Brain microvascular endothelial cell (primary cell): ENCODE measurements at regions not wholly inside any gene's neighbourhood (a gene's known extent, or its start where the extent isn't known, plus 50 kb on each side); places are given as distances from the start of the nearest gene placed in this dataset.

Experiments
- DNase-seq: peaks from one replicate; pipeline ENCODE4 v3.0.0-alpha.2; 2020
- H3K27ac ChIP-seq: fragments of 250-450 bp; sonication (Bioruptor Pico); 2 replicates; pipeline ENCODE4 v1.5.1; 2020; ENCODE audit warnings: mild to moderate bottlenecking, moderate library complexity
- H3K27me3 ChIP-seq: fragments of 250-450 bp; sonication (Bioruptor Pico); replicated peaks from 2 replicates; pipeline ENCODE4 v1.5.1; 2020; ENCODE audit warnings: mild to moderate bottlenecking
- H3K36me3 ChIP-seq: fragments of 250-450 bp; sonication (Bioruptor Pico); replicated peaks from 2 replicates; pipeline ENCODE4 v1.5.1; 2020; ENCODE audit warnings: mild to moderate bottlenecking
- H3K4me3 ChIP-seq: 2 replicates; pipeline ENCODE4 v1.5.1; 2011; ENCODE audit warnings: low read depth, mild to moderate bottlenecking, control low read depth, low read length, moderate library complexity
- CTCF ChIP-seq: IDR thresholded peaks from 2 replicates; pipeline ENCODE4 v1.5.1; 2011; ENCODE audit warnings: low read depth, mild to moderate bottlenecking, moderate library complexity, low read length, control low read depth, inconsistent platforms; ENCODE audit errors: missing control alignments
- in situ Hi-C: cut with HindIII; loops from 2 replicates; pipeline ENCODE4 v1.10.0; 2017; ENCODE audit warnings: low sequenced_read_pairs, low pct_ligation_motif_present

GRCh38 chr5:58403822-58404433, 56.0 kb downstream of the PLK2 start:
- Histone ChIP-seq H3K4me3 (no peak overlapping the region), H3K27me3 (no peaks in the 10 kb centered on the region), H3K27ac (no peak overlapping the region), H3K36me3 (no peaks in the 10 kb centered on the region)
- TF ChIP-seq CTCF = no peak
- no peak for DNase-seq
- in situ Hi-C loops = no loop called here

GRCh38 chr5:58401701-58402100, 58.2 kb downstream of the PLK2 start:
- in situ Hi-C loops = no loop called here
- Histone ChIP-seq H3K4me3 (no peak overlapping the region), H3K27ac (no peak overlapping the region), H3K36me3 (no peaks in the 10 kb centered on the region), H3K27me3 (no peaks in the 10 kb centered on the region)
- no peak for DNase-seq
- no peak for TF ChIP-seq CTCF

DNA sequence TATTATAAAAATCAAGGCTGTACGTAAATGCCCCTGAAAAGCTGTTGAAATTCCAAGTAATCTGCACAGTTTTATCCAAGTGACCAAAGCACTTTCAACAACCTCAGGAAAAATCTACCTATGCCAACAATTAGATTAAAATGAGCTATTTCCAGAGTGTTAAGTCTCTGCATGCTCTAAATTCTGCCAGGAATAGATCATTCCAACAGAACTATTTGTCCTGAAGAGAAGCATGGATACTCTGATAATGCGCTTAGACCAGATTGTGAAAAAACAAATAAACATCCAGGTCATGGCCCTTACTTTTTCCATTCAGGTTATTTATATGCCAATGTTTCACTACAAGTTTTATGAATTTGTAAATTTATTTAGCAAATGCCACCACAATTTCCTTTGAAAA, 59.1 kb downstream of the PLK2 start:
- Histone ChIP-seq H3K27me3 (no peaks in the 10 kb centered on the region), H3K36me3 (no peaks in the 10 kb centered on the region), H3K4me3 (no peak overlapping the region), H3K27ac (no peak overlapping the region)
- in situ Hi-C loops = no loop called here
- DNase-seq = no peak
- TF ChIP-seq CTCF = no peak

DNA sequence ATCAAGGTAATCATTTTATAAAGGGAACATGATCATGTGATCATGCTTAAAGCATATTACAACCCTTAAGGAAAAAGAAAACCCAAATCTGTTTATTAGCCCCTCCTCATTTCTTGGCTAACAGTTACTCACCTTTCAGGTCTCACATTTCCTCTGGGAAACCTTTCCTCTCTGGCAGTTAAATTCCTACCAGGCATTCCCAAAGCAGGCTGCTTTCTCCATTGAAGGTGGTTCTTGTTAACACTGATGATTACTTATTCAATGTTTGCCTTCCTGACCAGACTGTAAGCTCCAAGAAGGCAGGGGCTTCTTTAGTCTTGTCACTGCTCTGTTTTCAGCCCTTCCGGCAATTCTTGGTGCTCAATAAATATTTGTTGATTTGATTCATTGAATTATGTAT, 59.9 kb downstream of the PLK2 start:
- in situ Hi-C loops = no loop called here
- DNase-seq = no peak
- H3K27ac ChIP-seq = no peak overlapping the region
- TF ChIP-seq CTCF = no peak
- no peak overlapping the region for H3K4me3 ChIP-seq
- no peaks in the 10 kb centered on the region for H3K27me3 ChIP-seq
- H3K36me3 ChIP-seq = no peaks in the 10 kb centered on the region

DNA sequence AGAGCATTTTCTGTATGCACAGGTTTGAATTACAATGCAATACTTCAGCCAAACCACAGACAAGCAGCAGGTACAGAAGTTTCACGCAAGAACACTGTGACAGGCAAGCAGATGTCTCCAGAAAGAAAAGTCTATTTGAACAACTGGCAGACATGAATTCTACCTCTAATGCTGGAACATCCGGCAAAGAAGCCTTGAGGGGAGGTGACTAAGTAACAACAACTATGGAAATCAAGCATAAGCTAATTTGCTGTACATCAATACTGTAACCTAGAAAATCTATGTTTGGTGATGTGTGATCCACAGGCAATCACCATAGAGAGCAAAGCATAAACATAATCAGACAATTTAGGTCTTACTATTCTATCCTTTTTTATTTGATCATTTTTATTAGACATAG, 65.5 kb downstream of the PLK2 start:
- DNase-seq = no peak
- TF ChIP-seq CTCF = no peak
- H3K27me3 ChIP-seq = no peaks in the 10 kb centered on the region

DNA sequence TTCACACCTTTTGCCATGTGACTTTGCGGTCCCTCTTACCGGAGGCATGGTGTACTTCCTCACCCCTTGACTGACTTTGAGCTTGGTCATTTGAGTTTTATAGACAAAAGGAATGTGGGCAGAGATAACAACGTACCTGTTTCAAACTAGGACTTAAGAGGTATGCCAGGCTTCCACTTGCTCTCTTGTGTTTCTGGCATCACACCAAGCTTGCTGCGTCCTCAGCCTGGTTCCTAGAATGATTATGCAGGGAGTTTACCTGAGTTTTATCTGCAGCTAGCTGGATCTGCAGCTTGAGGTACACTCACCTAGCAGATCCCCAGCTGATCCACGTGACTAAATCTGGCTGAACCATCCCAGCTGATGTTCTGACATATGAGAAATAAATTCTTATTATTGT, 66.2 kb downstream of the PLK2 start:
- Histone ChIP-seq H3K4me3 (no peak overlapping the region), H3K27me3 (no peaks in the 10 kb centered on the region), H3K36me3 (no peaks in the 10 kb centered on the region), H3K27ac (no peak overlapping the region)
- in situ Hi-C loops = no loop called here
- no peak for TF ChIP-seq CTCF
- no peak for DNase-seq

More for the DNA sequence above, 65.5 kb downstream of the PLK2 start:
- no peak overlapping the region for H3K27ac ChIP-seq
- in situ Hi-C loops = no loop called here
- no peak overlapping the region for H3K4me3 ChIP-seq
- H3K36me3 ChIP-seq = no peaks in the 10 kb centered on the region
